Peyer's patch (tissue), 4 donors: ENCODE measurements at regions not wholly inside any gene's neighbourhood (a gene's known extent, or its start where the extent isn't known, plus 50 kb on each side); places are given as distances from the start of the nearest gene placed in this dataset.

Source experiments
- DNase-seq, 3 donors: peaks; one replicate each; pipeline ENCODE4 v3.0.0-alpha.2; 2017 to 2019
- H3K27ac ChIP-seq, 4 donors: fragments of 200-600 bp; sonication (generic); one replicate each; pipeline ENCODE4 v1.5.1; 2016 to 2019
- H3K27me3 ChIP-seq, 2 donors: fragments of 200-600 bp; sonication (generic); one replicate each; pipeline ENCODE4 v1.5.1; 2019
- H3K36me3 ChIP-seq, 3 donors: fragments of 200-600 bp; sonication (generic); one replicate each; pipeline ENCODE4 v1.5.1; 2016 to 2019
- H3K4me1 ChIP-seq, 4 donors: fragments of 200-600 bp; sonication (generic); one replicate each; pipeline ENCODE4 v1.5.1; 2016 to 2019
- H3K4me3 ChIP-seq, 4 donors: fragments of 200-600 bp; sonication (generic); 1 replicate in 3 of 4; 2 replicates in 1 of 4; pipeline ENCODE4 v1.5.1; 2016 to 2019; ENCODE audit warnings: mild to moderate bottlenecking in 1 of 4
- H3K9me3 ChIP-seq, 4 donors: fragments of 200-600 bp; sonication (generic); one replicate each; pipeline ENCODE4 v1.5.1; 2016 to 2019; ENCODE audit warnings: mild to moderate bottlenecking in 1 of 4
- POLR2A ChIP-seq, 2 donors: fragments of 450-650 bp; IDR thresholded peaks; one replicate each; pipeline ENCODE4 v1.5.1; 2017; ENCODE audit warnings: antibody characterized with exemption in 2 of 2, mild to moderate bottlenecking in 2 of 2, moderate library complexity in 2 of 2
- TF ChIP-seq, protein P1 (sequence below), 6 experiments: fragments of 450-650 bp in 4 of 6; fragments of 200-600 bp in 2 of 6; sonication (generic) in 1 of 6; IDR thresholded peaks; one replicate each; pipeline ENCODE4 v1.5.1; 2017 to 2019; ENCODE audit warnings: antibody characterized with exemption in 6 of 6, mild to moderate bottlenecking in 3 of 6, moderate library complexity in 1 of 6

DNA sequence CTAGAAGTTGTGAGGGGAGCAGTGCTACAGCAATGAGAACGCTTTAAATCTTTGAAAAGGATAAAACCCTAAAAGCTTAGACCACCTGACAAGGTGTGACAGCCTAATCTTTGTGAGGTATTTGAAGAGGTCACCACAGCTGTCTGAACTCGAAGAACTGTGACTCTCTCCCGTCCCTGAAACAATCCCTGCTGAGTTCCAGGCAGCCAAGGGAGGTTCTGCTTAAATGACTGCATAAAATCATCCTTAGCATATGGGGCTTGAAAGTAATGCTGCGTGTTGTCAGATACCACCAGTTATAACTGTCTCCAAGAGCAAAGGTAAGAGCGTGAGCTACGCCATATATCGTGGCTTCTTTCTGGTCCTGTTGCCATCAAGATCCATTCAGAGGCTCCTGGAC lies 696.3 kb downstream of the PCDH7 start:
- TF ChIP-seq, protein P1, sequence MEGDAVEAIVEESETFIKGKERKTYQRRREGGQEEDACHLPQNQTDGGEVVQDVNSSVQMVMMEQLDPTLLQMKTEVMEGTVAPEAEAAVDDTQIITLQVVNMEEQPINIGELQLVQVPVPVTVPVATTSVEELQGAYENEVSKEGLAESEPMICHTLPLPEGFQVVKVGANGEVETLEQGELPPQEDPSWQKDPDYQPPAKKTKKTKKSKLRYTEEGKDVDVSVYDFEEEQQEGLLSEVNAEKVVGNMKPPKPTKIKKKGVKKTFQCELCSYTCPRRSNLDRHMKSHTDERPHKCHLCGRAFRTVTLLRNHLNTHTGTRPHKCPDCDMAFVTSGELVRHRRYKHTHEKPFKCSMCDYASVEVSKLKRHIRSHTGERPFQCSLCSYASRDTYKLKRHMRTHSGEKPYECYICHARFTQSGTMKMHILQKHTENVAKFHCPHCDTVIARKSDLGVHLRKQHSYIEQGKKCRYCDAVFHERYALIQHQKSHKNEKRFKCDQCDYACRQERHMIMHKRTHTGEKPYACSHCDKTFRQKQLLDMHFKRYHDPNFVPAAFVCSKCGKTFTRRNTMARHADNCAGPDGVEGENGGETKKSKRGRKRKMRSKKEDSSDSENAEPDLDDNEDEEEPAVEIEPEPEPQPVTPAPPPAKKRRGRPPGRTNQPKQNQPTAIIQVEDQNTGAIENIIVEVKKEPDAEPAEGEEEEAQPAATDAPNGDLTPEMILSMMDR (IDR thresholded peaks at IDR 0.05), result no peak
- no peak for TF ChIP-seq POLR2A (IDR thresholded peaks at IDR 0.05)
- Histone ChIP-seq H3K4me1 (no peaks in the 10 kb centered on the region), H3K27ac (no peak overlapping the region), H3K36me3 (no peaks in the 10 kb centered on the region), H3K9me3 (no peaks in the 10 kb centered on the region), H3K4me3 (no peak overlapping the region), H3K27me3 (no peaks in the 10 kb centered on the region)
- DNase-seq, result no peak

DNA sequence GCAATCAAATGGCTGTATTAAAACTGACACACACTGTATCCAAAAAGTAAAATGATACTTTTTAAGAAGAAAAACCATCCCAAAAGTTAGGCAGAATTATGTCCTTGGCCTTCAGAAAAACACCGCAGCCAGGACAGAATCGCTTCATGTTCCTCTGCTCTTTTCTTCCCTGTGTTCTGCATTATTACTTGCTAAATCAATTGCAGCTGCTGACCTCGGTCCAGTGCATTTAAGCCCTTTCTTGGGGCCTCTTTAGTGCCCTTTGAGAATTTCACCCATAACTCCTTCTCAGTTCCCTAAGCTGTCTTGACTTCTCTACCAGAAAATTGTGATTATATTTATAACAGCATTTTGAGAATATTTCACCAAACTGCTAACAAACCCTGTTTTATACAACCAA lies 696.9 kb downstream of the PCDH7 start:
- Histone ChIP-seq H3K36me3 (no peaks in the 10 kb centered on the region), H3K4me1 (no peaks in the 10 kb centered on the region), H3K9me3 (no peaks in the 10 kb centered on the region), H3K27ac (no peak overlapping the region), H3K4me3 (no peak overlapping the region), H3K27me3 (no peaks in the 10 kb centered on the region)
- DNase-seq, result no peak
- TF ChIP-seq, protein P1 (IDR thresholded peaks at IDR 0.05), result no peak
- TF ChIP-seq POLR2A (IDR thresholded peaks at IDR 0.05), result no peak

DNA sequence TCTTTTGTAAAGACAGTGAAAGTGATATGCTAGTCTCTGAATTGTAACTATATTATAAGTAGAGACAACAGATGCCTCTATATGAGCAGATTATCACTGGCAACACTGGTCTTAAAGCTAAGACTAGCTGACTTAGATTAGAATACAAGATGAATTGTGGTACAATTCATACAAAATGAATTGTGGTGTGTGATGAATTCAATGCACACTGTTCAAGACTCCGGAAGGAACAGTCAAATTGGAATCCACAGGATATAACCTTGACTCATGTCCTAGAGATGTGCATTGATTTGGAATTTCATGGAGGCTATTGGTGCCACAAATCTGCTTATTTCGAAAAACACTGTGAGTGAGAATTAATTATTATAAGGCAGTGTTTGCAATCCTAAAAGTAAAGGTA lies 701.8 kb downstream of the PCDH7 start:
- TF ChIP-seq POLR2A (IDR thresholded peaks at IDR 0.05), result no peak
- TF ChIP-seq, protein P1 (IDR thresholded peaks at IDR 0.05), result no peak
- Histone ChIP-seq H3K4me3 (no peak overlapping the region), H3K27me3 (no peaks in the 10 kb centered on the region), H3K9me3 (no peaks in the 10 kb centered on the region), H3K4me1 (no peaks in the 10 kb centered on the region), H3K27ac (no peak overlapping the region), H3K36me3 (no peaks in the 10 kb centered on the region)
- no peak for DNase-seq

DNA sequence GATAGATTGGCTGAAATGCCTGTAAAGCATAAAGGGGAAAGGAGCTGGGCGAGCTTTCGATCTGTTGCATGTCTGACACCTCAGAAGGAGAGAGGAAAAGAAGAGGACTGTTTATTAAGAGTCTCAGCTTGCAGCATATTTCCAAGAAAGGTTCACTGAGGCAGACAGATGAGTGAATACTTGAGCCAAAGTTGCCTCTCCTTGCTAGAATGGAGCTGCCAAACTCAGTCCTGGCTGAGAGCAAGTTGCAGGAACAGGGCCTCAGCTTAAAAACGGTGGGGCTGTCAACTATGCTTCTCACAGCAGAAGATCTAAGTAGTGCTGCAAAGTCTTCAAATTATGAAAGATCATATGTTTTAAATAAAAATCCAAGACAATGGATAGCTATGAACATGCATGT lies 707.5 kb downstream of the PCDH7 start:
- no peaks in the 10 kb centered on the region for H3K27me3 ChIP-seq
- TF ChIP-seq POLR2A (IDR thresholded peaks at IDR 0.05), result no peak
- TF ChIP-seq, protein P1 (IDR thresholded peaks at IDR 0.05), result no peak
- no peak for DNase-seq
- no peaks in the 10 kb centered on the region for H3K4me1 ChIP-seq
- H3K9me3 ChIP-seq, result no peaks in the 10 kb centered on the region
- H3K4me3 ChIP-seq, result no peak overlapping the region
- H3K36me3 ChIP-seq, result no peaks in the 10 kb centered on the region
- H3K27ac ChIP-seq, result no peak overlapping the region

DNA sequence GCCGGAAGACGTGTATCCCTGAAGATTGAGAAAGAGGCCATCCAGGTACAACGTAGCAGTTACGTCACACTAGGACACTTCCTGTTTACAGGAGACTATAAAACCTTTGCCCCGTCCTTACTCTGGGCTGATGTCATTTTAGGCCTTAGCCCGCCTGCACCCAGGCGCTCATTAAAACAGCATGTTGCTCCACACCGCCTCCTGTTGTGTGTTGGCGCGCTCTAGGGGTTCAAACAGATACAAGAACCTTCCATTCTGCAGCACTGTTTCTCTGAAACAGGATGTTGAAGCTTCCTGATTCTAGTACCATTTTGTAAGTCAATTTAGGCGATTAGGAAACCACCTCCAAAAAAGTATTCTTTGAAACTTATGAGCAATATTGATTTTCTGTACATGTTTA lies 722.1 kb downstream of the PCDH7 start:
- H3K27ac ChIP-seq, result no peak overlapping the region
- no peaks in the 10 kb centered on the region for H3K36me3 ChIP-seq
- TF ChIP-seq, protein P1 (IDR thresholded peaks at IDR 0.05), result no peak
- no peak for TF ChIP-seq POLR2A (IDR thresholded peaks at IDR 0.05)
- H3K4me3 ChIP-seq, result no peak overlapping the region
- no peak for DNase-seq
- H3K4me1 ChIP-seq, result no peaks in the 10 kb centered on the region
- H3K9me3 ChIP-seq, result no peaks in the 10 kb centered on the region
- no peaks in the 10 kb centered on the region for H3K27me3 ChIP-seq

DNA sequence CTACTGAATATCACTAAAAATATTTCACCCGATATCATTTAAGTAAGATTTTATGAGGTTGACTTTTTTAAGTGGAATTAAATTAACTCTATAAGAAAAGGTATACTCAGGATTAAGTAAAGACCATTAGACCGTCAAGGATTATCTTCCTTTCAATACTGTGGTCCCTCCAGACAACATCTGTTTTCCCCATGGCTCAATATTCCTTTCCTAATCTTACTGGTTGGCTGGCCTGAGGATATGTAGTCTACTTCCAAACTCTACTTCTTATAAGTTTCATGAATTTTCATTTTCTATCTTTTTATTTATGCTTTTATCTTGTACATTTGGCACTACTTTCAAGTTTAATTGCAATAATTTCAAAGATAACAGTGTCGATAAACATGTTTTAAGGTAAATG lies 725.4 kb downstream of the PCDH7 start:
- H3K36me3 ChIP-seq, result no peaks in the 10 kb centered on the region
- no peak for TF ChIP-seq POLR2A (IDR thresholded peaks at IDR 0.05)
- TF ChIP-seq, protein P1 (IDR thresholded peaks at IDR 0.05), result no peak
- no peak overlapping the region for H3K27ac ChIP-seq
- no peak for DNase-seq
- H3K4me1 ChIP-seq, result no peaks in the 10 kb centered on the region
- no peaks in the 10 kb centered on the region for H3K27me3 ChIP-seq
- H3K4me3 ChIP-seq, result no peak overlapping the region
- no peaks in the 10 kb centered on the region for H3K9me3 ChIP-seq
